Suprapubic skin (tissue), 4 donors: ENCODE measurements at regions not wholly inside any gene's neighbourhood (a gene's known extent, or its start where the extent isn't known, plus 50 kb on each side); places are given as distances from the start of the nearest gene placed in this dataset.

Experiments used
- CTCF ChIP-seq, 2 donors: fragments of 200-600 bp in 1 of 2; fragments of 450-650 bp in 1 of 2; sonication (generic) in 1 of 2; IDR thresholded peaks; one replicate each; pipeline ENCODE4 v1.5.1; 2016 to 2019; ENCODE audit warnings: antibody characterized with exemption in 2 of 2, mild to moderate bottlenecking in 1 of 2, moderate library complexity in 1 of 2
- EP300 ChIP-seq: sonication (generic); formaldehyde crosslinking; IDR thresholded peaks from one replicate; pipeline ENCODE4 v1.6.1; 2017; ENCODE audit warnings: antibody characterized with exemption
- POLR2AphosphoS5 ChIP-seq, 3 donors: sonication (generic); formaldehyde crosslinking; IDR thresholded peaks; one replicate each; pipeline ENCODE4 v1.6.1; 2017; ENCODE audit warnings: antibody characterized with exemption in 3 of 3

GRCh38 chr7:53984776-53985175 is 557.4 kb upstream of the VSTM2A start:
- TF ChIP-seq POLR2AphosphoS5 (IDR thresholded peaks at IDR 0.05) (no peak), CTCF (IDR thresholded peaks at IDR 0.05) (no peak), EP300 (no peak)
